Progenitor cell of endocrine pancreas (in vitro differentiated cells): ENCODE measurements at regions not wholly inside any gene's neighbourhood (a gene's known extent, or its start where the extent isn't known, plus 50 kb on each side); places are given as distances from the start of the nearest gene placed in this dataset.

Experiments used
- DNase-seq: peaks from one replicate; pipeline ENCODE4 v3.0.0; 2021; ENCODE audit warnings: low spot score; ENCODE audit not compliant: unreplicated experiment
- H3K27ac Mint-ChIP-seq: 2 replicates; pipeline ENCODE4 v1.8.0; 2021; ENCODE audit warnings: mild to moderate bottlenecking, moderate library complexity, mixed read lengths
- H3K27me3 Mint-ChIP-seq: 2 replicates; pipeline ENCODE4 v1.8.0; 2021; ENCODE audit warnings: mixed read lengths
- H3K36me3 Mint-ChIP-seq: 2 replicates; pipeline ENCODE4 v1.8.0; 2022; ENCODE audit warnings: mixed read lengths; ENCODE audit not compliant: insufficient read depth
- H3K4me1 Mint-ChIP-seq: 2 replicates; pipeline ENCODE4 v1.8.0; 2021; ENCODE audit warnings: low read depth, mixed read lengths
- H3K4me3 Mint-ChIP-seq: 2 replicates; pipeline ENCODE4 v1.8.0; 2021; ENCODE audit warnings: low read depth, mild to moderate bottlenecking, moderate library complexity, mixed read lengths
- H3K9me3 Mint-ChIP-seq: 2 replicates; pipeline ENCODE4 v1.8.0; 2021; ENCODE audit warnings: low read depth, mixed read lengths
- CTCF ChIP-seq: fragments of 200-600 bp; sonication (generic); IDR thresholded peaks from one replicate; pipeline ENCODE4 v1.5.0; 2021; ENCODE audit warnings: antibody characterized with exemption, mild to moderate bottlenecking; ENCODE audit not compliant: unreplicated experiment

- H3K36me3 Mint-ChIP-seq = no peaks in the 10 kb centered on the region
- H3K4me3 Mint-ChIP-seq = no peak overlapping the region
- no peaks in the 10 kb centered on the region for H3K4me1 Mint-ChIP-seq
- H3K27ac Mint-ChIP-seq = no peak overlapping the region
- no peak for TF ChIP-seq CTCF
- no peaks in the 10 kb centered on the region for H3K27me3 Mint-ChIP-seq
- peaks cover 3% of the 10 kb centered on the region for H3K9me3 Mint-ChIP-seq
- DNase-seq = no peak
Measured at GRCh38 chr17:65324611-65325342, 187.6 kb downstream of the RGS9 start.

GRCh38 chr17:65323049-65323448 lies 185.9 kb downstream of the RGS9 start:
- Mint-ChIP-seq H3K36me3 (no peaks in the 10 kb centered on the region), H3K27ac (no peak overlapping the region), H3K4me3 (no peak overlapping the region), H3K9me3 (peaks cover 3% of the 10 kb centered on the region), H3K27me3 (no peaks in the 10 kb centered on the region), H3K4me1 (no peaks in the 10 kb centered on the region)
- no peak for DNase-seq
- no peak for TF ChIP-seq CTCF

GRCh38 chr17:65320820-65321219 lies 183.7 kb downstream of the RGS9 start:
- no peak for DNase-seq
- no peaks in the 10 kb centered on the region for H3K4me1 Mint-ChIP-seq
- no peak for TF ChIP-seq CTCF
- H3K9me3 Mint-ChIP-seq = no peaks in the 10 kb centered on the region
- H3K36me3 Mint-ChIP-seq = no peaks in the 10 kb centered on the region
- H3K4me3 Mint-ChIP-seq = no peak overlapping the region
- H3K27ac Mint-ChIP-seq = no peak overlapping the region
- no peaks in the 10 kb centered on the region for H3K27me3 Mint-ChIP-seq

- Mint-ChIP-seq H3K36me3 (no peaks in the 10 kb centered on the region), H3K27ac (no peak overlapping the region), H3K4me3 (no peak overlapping the region), H3K27me3 (peaks cover 10% of the 10 kb centered on the region), H3K4me1 (peaks cover 6% of the 10 kb centered on the region), H3K9me3 (no peaks in the 10 kb centered on the region)
- TF ChIP-seq CTCF = no peak
- no peak for DNase-seq
Measured at GRCh38 chr17:65314212-65314611, 177.0 kb downstream of the RGS9 start.

- H3K36me3 Mint-ChIP-seq = no peaks in the 10 kb centered on the region
- peaks cover 10% of the 10 kb centered on the region for H3K27me3 Mint-ChIP-seq
- DNase-seq = no peak
- TF ChIP-seq CTCF = no peak
- H3K9me3 Mint-ChIP-seq = no peaks in the 10 kb centered on the region
- H3K27ac Mint-ChIP-seq = no peak overlapping the region
- H3K4me3 Mint-ChIP-seq = no peak overlapping the region
- peaks cover 6% of the 10 kb centered on the region for H3K4me1 Mint-ChIP-seq
Measured at GRCh38 chr17:65312718-65313377, 175.7 kb downstream of the RGS9 start.
